ENCODE measurements at regions not wholly inside any gene's neighbourhood (a gene's known extent, or its start where the extent isn't known, plus 50 kb on each side); places are given as distances from the start of the nearest gene placed in this dataset.
"Not testable (repeated sequence)": the region's sequence is repeated elsewhere in the genome, so short reads cannot be mapped to it uniquely, and the experiment has no call there.

- no peak for DNase-seq
Measured at GRCh38 chr18:77373730-77374445, 124.2 kb downstream of the GALR1 start.

- no peak for DNase-seq
Measured at GRCh38 chr18:77374446-77374805, 124.8 kb downstream of the GALR1 start.

- DNase-seq, result no peak
Measured at GRCh38 chr18:77376043-77376732, 126.5 kb downstream of the GALR1 start.

GRCh38 chr18:77376733-77377094 lies 127.1 kb downstream of the GALR1 start:
- no peak for DNase-seq

GRCh38 chr18:77377813-77378212 lies 128.2 kb downstream of the GALR1 start:
- no peak for DNase-seq

GRCh38 chr18:77379976-77380509 lies 130.4 kb downstream of the GALR1 start:
- DNase-seq, result no peak

- no peak for DNase-seq
Measured at GRCh38 chr18:77380695-77381094, 131.0 kb downstream of the GALR1 start.

- DNase-seq, result no peak
Measured at GRCh38 chr18:77392321-77392720, 142.7 kb downstream of the GALR1 start.

GRCh38 chr18:77393519-77393918 lies 143.9 kb downstream of the GALR1 start:
- DNase-seq, result no peak

- DNase-seq, result no peak
Measured at GRCh38 chr18:77395953-77396352, 146.3 kb downstream of the GALR1 start.

- DNase-seq, result no peak
Measured at GRCh38 chr18:77397056-77397455, 147.4 kb downstream of the GALR1 start.

GRCh38 chr18:77397617-77398016 lies 148.0 kb downstream of the GALR1 start:
- no peak for DNase-seq

- no peak for DNase-seq
Measured at GRCh38 chr18:77400561-77400960, 150.9 kb downstream of the GALR1 start.

- no peak for DNase-seq
Measured at GRCh38 chr18:77401173-77401572, 151.5 kb downstream of the GALR1 start.

- no peak for DNase-seq
Measured at GRCh38 chr18:77403969-77404535, 154.4 kb downstream of the GALR1 start.

GRCh38 chr18:77405096-77405495 lies 155.4 kb downstream of the GALR1 start:
- DNase-seq, result no peak

GRCh38 chr18:77407733-77408132 lies 158.1 kb downstream of the GALR1 start:
- DNase-seq, result no peak

GRCh38 chr18:77421546-77421945 lies 171.9 kb downstream of the GALR1 start:
- not testable (repeated sequence) for DNase-seq

GRCh38 chr18:77422974-77423867 lies 173.6 kb downstream of the GALR1 start:
- DNase-seq, result no peak

- no peak for DNase-seq
Measured at GRCh38 chr18:77433076-77433475, 183.4 kb downstream of the GALR1 start.

- DNase-seq, result no peak
Measured at GRCh38 chr18:77439888-77440287, 190.2 kb downstream of the GALR1 start.

- no peak for DNase-seq
Measured at GRCh38 chr18:77442393-77442792, 192.7 kb downstream of the GALR1 start.

GRCh38 chr18:77444385-77444784 lies 194.7 kb downstream of the GALR1 start:
- no peak for DNase-seq
